OCI-LY7 (cell line): ENCODE measurements at regions not wholly inside any gene's neighbourhood (a gene's known extent, or its start where the extent isn't known, plus 50 kb on each side); places are given as distances from the start of the nearest gene placed in this dataset.

Source experiments
- EZH2phosphoT487 ChIP-seq: fragments of 200-600 bp; sonication (generic); IDR thresholded peaks from 2 replicates; pipeline ENCODE4 v1.6.1; 2018; ENCODE audit warnings: low read depth, borderline replicate concordance, mild to moderate bottlenecking, mixed run types, antibody characterized with exemption, low read length, moderate library complexity, mixed read lengths
- TF ChIP-seq, protein P1 (sequence below): fragments of 200-600 bp; sonication (generic); conservative IDR thresholded peaks from 2 replicates; pipeline ENCODE4 v1.5.1; 2014; ENCODE audit warnings: mild to moderate bottlenecking, antibody characterized with exemption, low read length, moderate library complexity, mixed read lengths

DNA sequence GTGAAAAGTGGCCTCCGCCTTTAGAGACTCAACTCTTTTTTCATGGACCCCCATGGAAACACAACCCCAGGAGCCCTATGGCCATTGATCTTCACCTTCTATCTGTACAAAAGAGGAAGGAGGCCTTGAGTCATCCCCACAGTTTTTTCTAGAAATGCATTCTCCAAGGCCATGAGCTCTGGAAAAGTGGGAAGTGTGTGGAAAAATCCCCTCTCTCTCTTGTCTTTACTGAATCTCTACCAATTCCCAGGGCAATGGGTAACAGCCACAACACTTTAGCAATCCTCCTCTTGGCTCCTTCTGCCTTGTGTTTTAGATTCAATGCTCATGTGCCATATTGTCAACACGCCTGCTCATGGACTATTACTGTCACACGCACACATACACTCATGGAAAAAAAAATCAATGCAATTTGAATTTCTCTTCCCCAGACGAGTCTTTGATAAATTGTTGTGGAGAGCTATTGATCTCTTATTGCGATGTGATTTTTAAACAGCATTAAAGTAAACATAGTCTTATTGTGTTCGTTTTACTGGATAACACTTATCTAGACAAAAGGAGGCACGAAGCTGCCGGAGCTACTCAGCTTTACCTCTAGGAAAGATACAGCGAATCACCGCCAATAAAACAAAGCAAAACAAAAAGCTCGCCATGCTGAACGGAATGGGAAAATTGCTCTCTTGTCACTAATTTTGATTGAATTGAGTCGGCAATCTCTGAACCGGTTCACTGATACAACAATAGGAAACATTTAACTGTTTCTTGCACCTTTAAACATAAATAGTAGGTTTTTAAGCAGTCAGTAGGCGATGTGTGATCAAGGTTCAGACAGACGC is 260.3 kb downstream of the VRK1 start:
- TF ChIP-seq, protein P1, sequence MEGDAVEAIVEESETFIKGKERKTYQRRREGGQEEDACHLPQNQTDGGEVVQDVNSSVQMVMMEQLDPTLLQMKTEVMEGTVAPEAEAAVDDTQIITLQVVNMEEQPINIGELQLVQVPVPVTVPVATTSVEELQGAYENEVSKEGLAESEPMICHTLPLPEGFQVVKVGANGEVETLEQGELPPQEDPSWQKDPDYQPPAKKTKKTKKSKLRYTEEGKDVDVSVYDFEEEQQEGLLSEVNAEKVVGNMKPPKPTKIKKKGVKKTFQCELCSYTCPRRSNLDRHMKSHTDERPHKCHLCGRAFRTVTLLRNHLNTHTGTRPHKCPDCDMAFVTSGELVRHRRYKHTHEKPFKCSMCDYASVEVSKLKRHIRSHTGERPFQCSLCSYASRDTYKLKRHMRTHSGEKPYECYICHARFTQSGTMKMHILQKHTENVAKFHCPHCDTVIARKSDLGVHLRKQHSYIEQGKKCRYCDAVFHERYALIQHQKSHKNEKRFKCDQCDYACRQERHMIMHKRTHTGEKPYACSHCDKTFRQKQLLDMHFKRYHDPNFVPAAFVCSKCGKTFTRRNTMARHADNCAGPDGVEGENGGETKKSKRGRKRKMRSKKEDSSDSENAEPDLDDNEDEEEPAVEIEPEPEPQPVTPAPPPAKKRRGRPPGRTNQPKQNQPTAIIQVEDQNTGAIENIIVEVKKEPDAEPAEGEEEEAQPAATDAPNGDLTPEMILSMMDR = no peak
- no peak for TF ChIP-seq EZH2phosphoT487
